ENCODE measurements at regions not wholly inside any gene's neighbourhood (a gene's known extent, or its start where the extent isn't known, plus 50 kb on each side); places are given as distances from the start of the nearest gene placed in this dataset.
"Not testable (repeated sequence)": the region's sequence is repeated elsewhere in the genome, so short reads cannot be mapped to it uniquely, and the experiment has no call there.

DNA sequence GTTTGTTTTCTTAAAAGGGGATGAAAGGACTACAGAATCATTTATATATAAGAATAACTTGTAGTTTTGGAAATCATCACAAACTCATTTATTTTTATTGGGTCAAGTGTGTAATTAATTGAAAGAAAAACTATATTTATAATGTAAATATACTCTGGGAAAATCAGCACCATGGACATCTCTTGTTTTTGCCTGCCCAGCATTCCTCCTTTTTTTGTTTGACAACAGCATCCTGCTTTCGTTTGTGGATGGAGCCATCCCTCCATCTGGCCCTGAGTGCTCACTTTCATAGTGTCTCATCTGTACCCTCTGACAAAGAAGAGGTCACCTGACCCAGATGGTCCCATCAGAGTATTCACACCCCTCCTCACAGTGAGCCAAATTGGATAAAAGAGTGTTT is 308.2 kb upstream of the HTR1E start:
- no peak for TF ChIP-seq CTCF (IDR thresholded peaks at IDR 0.05; ENCODE audit: control insufficient read depth, insufficient read depth, low read depth, low read length, missing control alignments)
- no peak overlapping the region for H3K4me3 ChIP-seq (ENCODE audit: control insufficient read depth, low read depth, low read length)
- no peak for DNase-seq (ENCODE audit: low read depth)

DNA sequence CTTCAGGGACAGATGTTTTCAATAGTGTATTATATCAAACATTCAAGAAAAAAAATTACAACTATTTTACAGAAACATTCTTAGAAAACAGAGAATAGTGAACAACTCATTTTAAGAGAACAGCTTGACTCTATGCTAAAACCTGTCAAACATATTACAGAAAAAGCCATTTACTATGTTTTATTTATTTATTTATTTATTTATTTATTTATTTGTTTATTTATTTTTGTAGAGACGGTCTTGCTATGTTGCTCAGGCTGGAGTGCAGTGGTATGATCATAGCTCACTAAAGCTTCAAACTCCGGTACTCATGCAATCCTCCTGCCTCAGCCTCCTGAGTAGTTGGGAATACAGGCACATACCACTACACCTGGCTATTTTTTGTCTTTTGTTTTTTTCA is 317.9 kb upstream of the HTR1E start:
- no peak for DNase-seq (ENCODE audit: low read depth)
- no peak overlapping the region for H3K4me3 ChIP-seq (ENCODE audit: control insufficient read depth, low read depth, low read length)
- TF ChIP-seq CTCF (IDR thresholded peaks at IDR 0.05; ENCODE audit: control insufficient read depth, insufficient read depth, low read depth, low read length, missing control alignments), result no peak

GRCh38 chr6:86615299-86615698 is 322.0 kb upstream of the HTR1E start:
- TF ChIP-seq CTCF (IDR thresholded peaks at IDR 0.05; ENCODE audit: control insufficient read depth, insufficient read depth, low read depth, low read length, missing control alignments), result no peak
- no peak for DNase-seq (ENCODE audit: low read depth)
- no peak overlapping the region for H3K4me3 ChIP-seq (ENCODE audit: control insufficient read depth, low read depth, low read length)

- no peak overlapping the region for H3K4me3 ChIP-seq (ENCODE audit: control insufficient read depth, low read depth, low read length)
- DNase-seq (ENCODE audit: low read depth), result no peak
- TF ChIP-seq CTCF (IDR thresholded peaks at IDR 0.05; ENCODE audit: control insufficient read depth, insufficient read depth, low read depth, low read length, missing control alignments), result no peak
Measured at GRCh38 chr6:86609549-86610388, 327.6 kb upstream of the HTR1E start.

DNA sequence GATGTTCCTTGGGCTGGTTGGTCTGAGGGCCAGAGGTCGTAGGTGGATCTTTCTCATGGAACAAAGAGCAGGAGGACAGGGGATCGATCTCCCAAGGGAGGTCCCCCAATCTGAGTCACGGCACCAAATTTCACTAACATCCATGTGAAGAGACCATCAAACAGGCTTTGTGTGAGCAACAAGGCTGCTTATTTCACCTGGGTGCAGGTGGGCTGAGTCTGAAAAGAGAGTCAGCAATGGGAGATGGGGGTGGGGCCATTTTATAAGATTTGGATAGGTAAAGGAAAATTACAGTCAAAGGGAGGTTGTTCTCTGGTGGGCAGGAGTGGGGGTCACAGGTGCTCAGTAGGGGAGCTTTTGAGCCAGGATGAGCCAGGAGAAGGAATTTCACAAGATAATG is 334.0 kb upstream of the HTR1E start:
- not testable (repeated sequence) for H3K4me3 ChIP-seq (ENCODE audit: control insufficient read depth, low read depth, low read length); DNase-seq (ENCODE audit: low read depth)

DNA sequence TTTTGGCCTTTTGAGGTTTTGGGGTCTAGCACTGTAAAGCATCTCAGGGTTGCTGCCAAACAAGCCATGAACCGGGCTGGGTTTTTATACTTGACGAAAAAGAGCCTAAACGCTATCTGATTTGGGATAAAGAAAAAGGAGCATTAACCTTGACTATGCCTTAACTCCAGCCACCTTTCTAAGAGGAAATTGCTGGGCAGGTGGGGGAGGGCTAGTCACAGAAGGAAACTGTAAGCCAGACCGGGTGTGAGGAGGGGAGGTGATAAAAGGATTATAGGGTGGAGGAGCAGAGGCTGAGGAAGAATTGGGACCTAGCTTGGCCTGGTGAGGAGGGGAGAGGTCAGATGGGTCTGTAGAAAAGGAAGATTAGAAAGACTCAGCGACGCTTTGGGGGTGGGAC is 335.2 kb upstream of the HTR1E start:
- H3K4me3 ChIP-seq (ENCODE audit: control insufficient read depth, low read depth, low read length); DNase-seq (ENCODE audit: low read depth): not testable (repeated sequence)

DNA sequence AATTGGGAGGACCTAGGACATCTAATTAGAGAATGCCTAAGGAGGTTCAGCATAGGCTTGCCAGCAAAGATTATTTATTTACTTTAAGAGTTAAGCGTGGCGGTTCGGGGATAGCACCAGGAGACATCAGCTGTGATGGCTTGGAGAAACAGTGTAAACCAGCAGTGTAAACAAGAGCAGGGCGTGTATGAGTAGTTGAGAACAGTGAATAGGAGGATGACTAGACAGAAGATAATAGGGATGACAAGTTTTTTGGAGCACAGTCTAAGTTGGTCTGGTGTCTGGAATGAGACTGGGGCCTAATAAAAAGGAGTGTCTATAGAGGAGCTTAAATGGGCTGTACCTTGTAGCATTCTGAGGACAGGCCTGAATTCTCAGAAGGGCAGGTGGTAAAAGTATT is 338.4 kb upstream of the HTR1E start:
- H3K4me3 ChIP-seq (ENCODE audit: control insufficient read depth, low read depth, low read length); DNase-seq (ENCODE audit: low read depth): not testable (repeated sequence)

- H3K4me3 ChIP-seq (ENCODE audit: control insufficient read depth, low read depth, low read length), result no peak overlapping the region
- TF ChIP-seq CTCF (IDR thresholded peaks at IDR 0.05; ENCODE audit: control insufficient read depth, insufficient read depth, low read depth, low read length, missing control alignments), result no peak
- DNase-seq (ENCODE audit: low read depth), result no peak
Measured at GRCh38 chr6:86595641-86596040, 341.7 kb upstream of the HTR1E start.

Data from AG09309 (cell line).